Esophagus muscularis mucosa (tissue), 4 donors: ENCODE measurements at regions not wholly inside any gene's neighbourhood (a gene's known extent, or its start where the extent isn't known, plus 50 kb on each side); places are given as distances from the start of the nearest gene placed in this dataset.

Experiments used
- EP300 ChIP-seq: sonication (generic); formaldehyde crosslinking; IDR thresholded peaks from one replicate; pipeline ENCODE4 v1.6.1; 2017; ENCODE audit warnings: antibody characterized with exemption
- POLR2A ChIP-seq: fragments of 450-650 bp; IDR thresholded peaks from one replicate; pipeline ENCODE4 v1.6.1; 2017; ENCODE audit warnings: antibody characterized with exemption, moderate library complexity, mild to moderate bottlenecking, low read depth
- POLR2AphosphoS5 ChIP-seq, 2 donors: sonication (generic); formaldehyde crosslinking; IDR thresholded peaks; one replicate each; pipeline ENCODE4 v1.6.1; 2017; ENCODE audit warnings: antibody characterized with exemption in 2 of 2
- TF ChIP-seq, protein P1 (sequence below), 3 experiments: fragments of 200-600 bp in 2 of 3; fragments of 450-650 bp in 1 of 3; sonication (generic) in 2 of 3; IDR thresholded peaks; one replicate each; pipeline ENCODE4 v1.5.1; 2017 to 2019; ENCODE audit warnings: antibody characterized with exemption in 3 of 3, mild to moderate bottlenecking in 2 of 3, moderate library complexity in 1 of 3

DNA sequence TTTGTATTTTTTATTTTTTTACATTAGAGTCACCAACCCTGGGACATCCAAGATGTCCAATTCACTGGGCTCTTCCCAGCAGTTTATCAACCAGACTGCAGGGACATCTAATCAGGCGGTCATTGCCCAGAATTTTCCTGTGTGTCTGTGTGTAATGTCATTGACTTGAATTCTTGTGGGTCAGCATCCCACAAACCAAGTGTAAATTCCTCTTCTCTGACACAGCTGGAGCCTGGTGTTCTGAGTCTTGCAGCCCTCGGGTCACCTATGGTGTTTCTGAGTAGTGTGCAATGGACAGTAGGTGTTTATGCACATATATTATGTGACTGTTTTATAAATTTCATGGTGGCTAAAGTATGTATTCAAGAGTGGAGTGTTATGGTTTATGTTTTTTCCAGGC lies 815.7 kb downstream of the SEMA5A start:
- TF ChIP-seq EP300, result no peak
- TF ChIP-seq, protein P1, sequence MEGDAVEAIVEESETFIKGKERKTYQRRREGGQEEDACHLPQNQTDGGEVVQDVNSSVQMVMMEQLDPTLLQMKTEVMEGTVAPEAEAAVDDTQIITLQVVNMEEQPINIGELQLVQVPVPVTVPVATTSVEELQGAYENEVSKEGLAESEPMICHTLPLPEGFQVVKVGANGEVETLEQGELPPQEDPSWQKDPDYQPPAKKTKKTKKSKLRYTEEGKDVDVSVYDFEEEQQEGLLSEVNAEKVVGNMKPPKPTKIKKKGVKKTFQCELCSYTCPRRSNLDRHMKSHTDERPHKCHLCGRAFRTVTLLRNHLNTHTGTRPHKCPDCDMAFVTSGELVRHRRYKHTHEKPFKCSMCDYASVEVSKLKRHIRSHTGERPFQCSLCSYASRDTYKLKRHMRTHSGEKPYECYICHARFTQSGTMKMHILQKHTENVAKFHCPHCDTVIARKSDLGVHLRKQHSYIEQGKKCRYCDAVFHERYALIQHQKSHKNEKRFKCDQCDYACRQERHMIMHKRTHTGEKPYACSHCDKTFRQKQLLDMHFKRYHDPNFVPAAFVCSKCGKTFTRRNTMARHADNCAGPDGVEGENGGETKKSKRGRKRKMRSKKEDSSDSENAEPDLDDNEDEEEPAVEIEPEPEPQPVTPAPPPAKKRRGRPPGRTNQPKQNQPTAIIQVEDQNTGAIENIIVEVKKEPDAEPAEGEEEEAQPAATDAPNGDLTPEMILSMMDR (IDR thresholded peaks at IDR 0.05), result no peak
- no peak for TF ChIP-seq POLR2A
- no peak for TF ChIP-seq POLR2AphosphoS5 (IDR thresholded peaks at IDR 0.05)
